H1 (cell line): ENCODE measurements at regions not wholly inside any gene's neighbourhood (a gene's known extent, or its start where the extent isn't known, plus 50 kb on each side); places are given as distances from the start of the nearest gene placed in this dataset.

Source experiments
- CTCF ChIP-seq, 3 experiments: IDR thresholded peaks; 1 replicate in 2 of 3; 2 replicates in 1 of 3; pipeline versions ENCODE4 v1.5.1 to v1.6.1; 2011; ENCODE audit warnings: low read length in 3 of 3, mild to moderate bottlenecking in 3 of 3, inconsistent platforms in 2 of 3, low read depth in 1 of 3, moderate library complexity in 1 of 3; ENCODE audit not compliant: insufficient read depth in 1 of 3; ENCODE audit errors: control extremely low read depth in 1 of 3
- EZH2 ChIP-seq: fragments of 200-600 bp; sonication (generic); IDR thresholded peaks from 2 replicates; pipeline ENCODE4 v1.7.1; 2012; ENCODE audit warnings: low read depth, mild to moderate bottlenecking, moderate library complexity, low read length, inconsistent platforms; ENCODE audit not compliant: severe bottlenecking
- GABPA ChIP-seq: IDR thresholded peaks from 2 replicates; pipeline ENCODE4 v1.6.1; 2011; ENCODE audit warnings: mild to moderate bottlenecking, low read length, moderate library complexity, borderline replicate concordance; ENCODE audit not compliant: insufficient read depth
- JUND ChIP-seq: IDR thresholded peaks from 2 replicates; pipeline ENCODE4 v1.6.1; 2011; ENCODE audit warnings: mild to moderate bottlenecking, improper control_type of control experiment, low read length
- POLR2AphosphoS5 ChIP-seq: IDR thresholded peaks from 2 replicates; pipeline ENCODE4 v1.6.1; 2011; ENCODE audit warnings: low read depth, low read length
- RAD21 ChIP-seq, 2 experiments: IDR thresholded peaks in 1 of 2; conservative IDR thresholded peaks in 1 of 2; 2 replicates each; pipeline ENCODE4 v1.6.1; 2011; ENCODE audit warnings: low read depth in 2 of 2, low read length in 2 of 2, improper control_type of control experiment in 1 of 2, inconsistent platforms in 1 of 2, mild to moderate bottlenecking in 1 of 2, moderate library complexity in 1 of 2
- SUZ12 ChIP-seq: fragments of 200-600 bp; sonication (generic); IDR thresholded peaks from 2 replicates; pipeline ENCODE4 v1.6.1; 2012; ENCODE audit warnings: mild to moderate bottlenecking, inconsistent platforms, low read length, moderate library complexity, mixed read lengths
- TBP ChIP-seq: IDR thresholded peaks from 2 replicates; pipeline ENCODE4 v1.6.1; 2011; ENCODE audit warnings: low read depth, low read length, improper control_type of control experiment

GRCh38 chrX:87409113-87409841 lies 108.3 kb upstream of the KLHL4 start:
- TF ChIP-seq GABPA (no peak), SUZ12 (no peak), RAD21 (IDR thresholded peaks at IDR 0.05 in 1 of 2, conservative IDR thresholded peaks at IDR 0.05 in 1 of 2; ENCODE audit: low read depth in 2 of 2, low read length in 2 of 2) (no peak), TBP (no peak), POLR2AphosphoS5 (no peak), JUND (no peak), EZH2 (no peak), CTCF (IDR thresholded peaks at IDR 0.05; ENCODE audit: control extremely low read depth in 1 of 3, insufficient read depth in 1 of 3, low read depth in 1 of 3, low read length in 3 of 3) (no peak)
